GM12892 (cell line): ENCODE measurements at regions not wholly inside any gene's neighbourhood (a gene's known extent, or its start where the extent isn't known, plus 50 kb on each side); places are given as distances from the start of the nearest gene placed in this dataset.
"Not testable (repeated sequence)": the region's sequence is repeated elsewhere in the genome, so short reads cannot be mapped to it uniquely, and the experiment has no call there.

Experiments
- POLR2A ChIP-seq: IDR thresholded peaks from 2 replicates; pipeline ENCODE4 v1.6.1; 2011; ENCODE audit warnings: low read depth, low read length, control low read depth
- POLR2AphosphoS5 ChIP-seq: IDR thresholded peaks from 2 replicates; pipeline ENCODE4 v1.6.1; 2011; ENCODE audit warnings: low read depth, low read length, control low read depth
- TAF1 ChIP-seq: IDR thresholded peaks from 2 replicates; pipeline ENCODE4 v1.6.1; 2011; ENCODE audit warnings: low read depth, mild to moderate bottlenecking, control low read depth, low read length, borderline replicate concordance

- not testable (repeated sequence) for TF ChIP-seq POLR2A, POLR2AphosphoS5, TAF1
Measured at GRCh38 chr17:51482248-51482647, 221.9 kb downstream of the UTP18 start.
